AG10803 (cell line): ENCODE measurements at regions not wholly inside any gene's neighbourhood (a gene's known extent, or its start where the extent isn't known, plus 50 kb on each side); places are given as distances from the start of the nearest gene placed in this dataset.

Experiments used
- DNase-seq: peaks from one replicate; pipeline ENCODE4 v3.0.0; 2010; ENCODE audit warnings: low read depth
- H3K4me3 ChIP-seq: 2 replicates; pipeline ENCODE4 v1.5.1; 2011; ENCODE audit warnings: mild to moderate bottlenecking, low read length, control low read depth
- CTCF ChIP-seq: conservative IDR thresholded peaks from 2 replicates; pipeline ENCODE4 v1.5.1; 2011; ENCODE audit warnings: mild to moderate bottlenecking, low read length, control low read depth, inconsistent platforms

GRCh38 chr9:78882481-78882880, 585.6 kb downstream of the PSAT1 start:
- TF ChIP-seq CTCF, result no peak
- no peak for DNase-seq
- H3K4me3 ChIP-seq, result no peak overlapping the region

- peak; percentile 11 for DNase-seq
- H3K4me3 ChIP-seq, result no peak overlapping the region
- TF ChIP-seq CTCF, result no peak
Observed at GRCh38 chr9:78884611-78885150, 587.8 kb downstream of the PSAT1 start.

GRCh38 chr9:78892182-78892581, 595.3 kb downstream of the PSAT1 start:
- H3K4me3 ChIP-seq, result no peak overlapping the region
- TF ChIP-seq CTCF, result no peak
- DNase-seq, result no peak

- no peak for TF ChIP-seq CTCF
Observed at GRCh38 chr9:78892769-78893168, 595.8 kb downstream of the PSAT1 start.

GRCh38 chr9:78893774-78894401, 597.0 kb downstream of the PSAT1 start:
- peak; percentile 15 for DNase-seq
- no peak overlapping the region for H3K4me3 ChIP-seq

More at GRCh38 chr9:78892769-78893168, 595.8 kb downstream of the PSAT1 start:
- no peak overlapping the region for H3K4me3 ChIP-seq
- DNase-seq, result no peak

GRCh38 chr9:78896479-78896878, 599.6 kb downstream of the PSAT1 start:
- TF ChIP-seq CTCF, result no peak
- H3K4me3 ChIP-seq, result no peak overlapping the region
- no peak for DNase-seq

More at GRCh38 chr9:78893774-78894401, 597.0 kb downstream of the PSAT1 start:
- TF ChIP-seq CTCF, result no peak

GRCh38 chr9:78898234-78898633, 601.3 kb downstream of the PSAT1 start:
- no peak for TF ChIP-seq CTCF
- DNase-seq, result no peak
- H3K4me3 ChIP-seq, result no peak overlapping the region
